BLaER1 (cell line): ENCODE measurements at regions not wholly inside any gene's neighbourhood (a gene's known extent, or its start where the extent isn't known, plus 50 kb on each side); places are given as distances from the start of the nearest gene placed in this dataset.

ENCODE experiments used
- H3K27ac ChIP-seq: shearing (Covaris generic); formaldehyde crosslinking; 2 replicates; pipeline ENCODE4 v1.8.1; 2022
- H3K27me3 ChIP-seq: shearing (Covaris generic); formaldehyde crosslinking; 2 replicates; pipeline ENCODE4 v1.8.1; 2022
- H3K36me3 ChIP-seq: shearing (Covaris generic); formaldehyde crosslinking; 2 replicates; pipeline ENCODE4 v1.8.1; 2022
- H3K4me1 ChIP-seq: shearing (Covaris generic); formaldehyde crosslinking; 2 replicates; pipeline ENCODE4 v1.8.1; 2022
- H3K4me2 ChIP-seq: shearing (Covaris generic); formaldehyde crosslinking; 2 replicates; pipeline ENCODE4 v1.8.1; 2022
- H3K4me3 ChIP-seq: shearing (Covaris generic); formaldehyde crosslinking; 2 replicates; pipeline ENCODE4 v1.8.1; 2022
- H3K9ac ChIP-seq: shearing (Covaris generic); formaldehyde crosslinking; 2 replicates; pipeline ENCODE4 v1.8.1; 2022
- H3K9me3 ChIP-seq: shearing (Covaris generic); formaldehyde crosslinking; 2 replicates; pipeline ENCODE4 v1.8.1; 2022
- H4K20me1 ChIP-seq: shearing (Covaris generic); formaldehyde crosslinking; 2 replicates; pipeline ENCODE4 v1.8.1; 2022
- Cebpa-rat ChIP-seq: shearing (Covaris generic); IDR thresholded peaks from 2 replicates; pipeline ENCODE4 v1.8.1; 2022

DNA sequence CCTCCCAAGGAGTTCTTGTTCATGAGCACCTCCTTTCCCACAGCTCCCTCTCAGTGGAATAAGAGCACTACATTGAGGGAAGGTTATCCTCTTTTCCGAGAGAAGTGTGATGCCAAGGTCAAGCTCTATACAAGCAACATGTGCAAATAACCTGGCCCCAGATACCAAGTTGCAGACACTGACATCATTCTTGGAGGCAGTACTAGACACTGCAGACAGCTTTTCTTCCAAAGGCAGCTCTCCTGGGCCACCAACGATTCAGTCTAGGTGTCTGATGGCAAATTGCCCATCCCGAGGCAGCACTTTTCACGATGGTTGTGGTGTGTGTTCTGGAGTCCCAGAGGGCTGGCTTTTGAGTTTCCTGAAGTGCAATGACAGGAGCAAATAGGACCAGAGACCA, 384.9 kb downstream of the TLL1 start:
- H4K20me1 ChIP-seq: no peaks in the 10 kb centered on the region
- H3K4me3 ChIP-seq: no peak overlapping the region
- H3K27me3 ChIP-seq: no peaks in the 10 kb centered on the region
- H3K4me2 ChIP-seq: no peak overlapping the region
- H3K9ac ChIP-seq: no peak overlapping the region
- no peaks in the 10 kb centered on the region for H3K9me3 ChIP-seq
- TF ChIP-seq Cebpa-rat: no peak
- H3K4me1 ChIP-seq: no peaks in the 10 kb centered on the region
- H3K27ac ChIP-seq: no peak overlapping the region
- no peaks in the 10 kb centered on the region for H3K36me3 ChIP-seq

DNA sequence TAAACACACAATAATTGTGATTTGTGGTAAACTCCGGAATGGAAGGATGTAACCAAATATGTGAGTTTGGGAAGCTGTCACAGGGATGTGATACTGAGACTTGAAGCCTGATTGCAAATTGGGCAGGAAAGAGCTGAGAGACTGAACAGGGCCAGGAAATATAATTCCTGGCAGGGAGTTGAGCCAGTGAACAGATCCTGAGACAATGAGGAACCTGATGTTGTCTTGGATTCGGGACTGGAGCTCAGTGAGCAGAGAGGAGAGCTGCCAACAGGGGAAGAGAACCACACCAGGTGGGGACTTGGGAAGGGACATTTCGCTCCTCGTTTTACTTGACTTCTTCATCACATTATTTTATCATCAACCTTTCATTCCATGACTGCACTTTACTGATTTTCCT, 386.0 kb downstream of the TLL1 start:
- TF ChIP-seq Cebpa-rat: no peak
- H3K4me2 ChIP-seq: no peak overlapping the region
- no peak overlapping the region for H3K4me3 ChIP-seq
- no peak overlapping the region for H3K9ac ChIP-seq
- H3K9me3 ChIP-seq: no peaks in the 10 kb centered on the region
- no peaks in the 10 kb centered on the region for H3K4me1 ChIP-seq
- H3K27me3 ChIP-seq: no peaks in the 10 kb centered on the region
- H4K20me1 ChIP-seq: no peaks in the 10 kb centered on the region
- H3K27ac ChIP-seq: no peak overlapping the region
- H3K36me3 ChIP-seq: no peaks in the 10 kb centered on the region

DNA sequence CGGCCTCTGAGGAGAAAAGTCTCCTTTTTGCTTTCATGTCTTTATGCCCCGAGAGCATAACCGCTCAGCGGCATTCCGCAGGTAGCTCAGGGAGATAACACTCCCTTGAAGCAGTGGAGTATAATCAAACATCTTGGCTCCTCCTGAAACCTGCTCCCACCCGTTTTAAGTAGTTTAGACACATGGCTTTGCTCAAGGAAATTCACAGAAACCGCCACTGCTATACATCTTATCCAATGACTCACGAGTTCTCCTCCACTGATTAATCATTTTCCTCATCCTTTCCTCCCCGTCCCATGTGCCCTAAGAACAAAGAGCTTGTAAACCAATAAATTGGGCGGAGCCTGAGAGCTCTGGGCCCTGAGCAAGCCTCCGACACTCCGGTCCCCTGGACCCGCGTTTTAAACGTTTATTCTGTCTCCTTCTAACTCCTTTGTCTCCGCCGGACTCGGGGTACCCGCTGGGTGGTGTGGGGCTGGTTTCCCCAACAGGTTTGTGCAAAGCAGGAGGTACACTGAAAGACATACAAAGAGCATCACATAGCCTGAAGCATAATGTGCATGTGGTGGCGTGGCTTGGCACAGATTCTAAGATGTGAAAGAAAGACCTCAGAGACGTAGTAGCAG, 401.2 kb downstream of the TLL1 start:
- Histone ChIP-seq H3K4me1 (no peaks in the 10 kb centered on the region), H3K4me3 (no peak overlapping the region), H3K27ac (no peak overlapping the region), H3K9me3 (no peaks in the 10 kb centered on the region), H4K20me1 (no peaks in the 10 kb centered on the region), H3K9ac (no peak overlapping the region), H3K36me3 (no peaks in the 10 kb centered on the region), H3K27me3 (no peaks in the 10 kb centered on the region), H3K4me2 (no peak overlapping the region)
- no peak for TF ChIP-seq Cebpa-rat

DNA sequence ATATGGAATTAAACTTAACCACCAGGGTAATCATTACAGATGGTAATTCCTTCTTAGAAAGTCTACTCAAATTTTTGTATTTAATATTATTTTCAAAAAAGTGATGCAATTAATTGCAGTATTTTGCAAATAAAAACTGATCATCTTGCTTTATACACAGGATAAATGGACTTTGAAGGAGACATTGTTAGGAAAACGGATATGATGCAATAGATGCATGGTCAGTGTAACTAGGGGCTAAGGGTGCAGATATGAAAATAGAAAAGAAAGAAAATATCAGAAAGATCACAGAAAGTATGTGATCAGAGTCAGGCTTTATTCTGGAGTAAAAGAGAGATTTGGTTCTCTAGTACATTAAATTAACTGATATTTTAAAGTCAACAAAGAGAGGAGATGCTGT, 401.7 kb downstream of the TLL1 start:
- H3K9ac ChIP-seq: no peak overlapping the region
- H3K9me3 ChIP-seq: no peaks in the 10 kb centered on the region
- no peaks in the 10 kb centered on the region for H4K20me1 ChIP-seq
- H3K27ac ChIP-seq: no peak overlapping the region
- H3K4me1 ChIP-seq: no peaks in the 10 kb centered on the region
- H3K4me2 ChIP-seq: no peak overlapping the region
- no peaks in the 10 kb centered on the region for H3K27me3 ChIP-seq
- H3K36me3 ChIP-seq: no peaks in the 10 kb centered on the region
- no peak for TF ChIP-seq Cebpa-rat
- H3K4me3 ChIP-seq: no peak overlapping the region

DNA sequence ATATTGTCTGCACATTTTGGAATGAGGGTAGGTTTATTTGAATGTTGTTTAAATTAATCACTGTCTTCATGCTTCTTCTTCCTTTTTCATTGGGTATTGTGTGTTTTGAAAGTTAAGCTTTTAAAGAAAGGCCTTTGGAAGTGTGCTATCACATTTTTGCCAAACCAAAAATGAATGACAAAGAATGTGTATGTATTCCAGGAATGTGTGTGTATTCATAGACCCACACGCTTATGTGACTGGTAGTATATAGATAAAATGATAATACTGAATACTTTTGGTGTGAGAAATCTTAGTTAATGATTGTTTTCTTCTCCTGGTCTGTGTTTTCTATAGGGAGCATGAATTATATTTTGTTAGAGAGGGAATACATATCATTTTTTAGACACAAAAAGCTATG, 404.4 kb downstream of the TLL1 start:
- Histone ChIP-seq H3K27ac (no peak overlapping the region), H4K20me1 (no peaks in the 10 kb centered on the region), H3K9me3 (no peaks in the 10 kb centered on the region), H3K4me2 (no peak overlapping the region), H3K9ac (no peak overlapping the region), H3K4me1 (no peaks in the 10 kb centered on the region), H3K36me3 (no peaks in the 10 kb centered on the region), H3K4me3 (no peak overlapping the region), H3K27me3 (no peaks in the 10 kb centered on the region)
- no peak for TF ChIP-seq Cebpa-rat

DNA sequence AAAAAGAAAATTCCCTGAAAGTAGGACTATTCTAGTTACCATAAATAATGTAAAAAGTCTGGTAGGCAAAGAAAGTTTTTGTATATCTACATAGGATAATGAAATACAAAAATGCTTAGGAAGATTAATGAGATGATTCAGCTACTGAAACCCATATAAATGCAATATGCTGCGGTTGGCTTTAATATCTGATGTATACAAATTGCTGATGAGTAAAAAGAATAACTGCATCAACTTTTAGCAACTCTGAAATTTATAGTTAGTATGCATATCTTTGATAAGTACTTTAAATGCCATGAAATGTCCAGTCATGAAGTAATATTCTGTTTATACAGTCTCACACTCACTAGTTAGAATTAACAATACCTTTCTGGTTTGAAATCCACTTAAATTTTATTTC, 404.8 kb downstream of the TLL1 start:
- Histone ChIP-seq H3K9me3 (no peaks in the 10 kb centered on the region), H3K4me1 (no peaks in the 10 kb centered on the region), H3K27ac (no peak overlapping the region), H4K20me1 (no peaks in the 10 kb centered on the region), H3K4me3 (no peak overlapping the region), H3K9ac (no peak overlapping the region), H3K4me2 (no peak overlapping the region), H3K36me3 (no peaks in the 10 kb centered on the region), H3K27me3 (no peaks in the 10 kb centered on the region)
- no peak for TF ChIP-seq Cebpa-rat

DNA sequence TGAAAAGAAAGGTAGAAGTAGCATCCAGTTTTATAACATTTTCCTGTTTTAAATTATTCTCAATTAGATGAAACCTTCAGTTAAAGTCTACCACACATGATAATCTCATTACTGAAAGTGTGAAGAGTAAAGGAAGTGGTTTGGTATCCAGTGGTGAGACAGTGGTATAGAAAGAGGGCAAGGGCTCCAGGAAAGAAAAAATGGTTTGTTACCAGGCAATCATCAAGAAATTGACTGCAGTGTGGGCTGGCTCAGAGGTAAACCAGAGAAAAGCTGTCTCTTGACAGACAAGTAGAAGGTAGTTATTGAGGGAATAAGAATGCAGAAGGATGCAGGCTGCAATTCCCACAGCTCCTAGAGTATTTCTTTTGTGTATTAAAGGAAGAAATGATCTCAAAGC, 406.2 kb downstream of the TLL1 start:
- no peaks in the 10 kb centered on the region for H3K9me3 ChIP-seq
- H3K36me3 ChIP-seq: no peaks in the 10 kb centered on the region
- H3K4me2 ChIP-seq: no peak overlapping the region
- no peaks in the 10 kb centered on the region for H3K27me3 ChIP-seq
- no peak overlapping the region for H3K27ac ChIP-seq
- no peaks in the 10 kb centered on the region for H3K4me1 ChIP-seq
- TF ChIP-seq Cebpa-rat: no peak
- H3K4me3 ChIP-seq: no peak overlapping the region
- no peak overlapping the region for H3K9ac ChIP-seq
- no peaks in the 10 kb centered on the region for H4K20me1 ChIP-seq

DNA sequence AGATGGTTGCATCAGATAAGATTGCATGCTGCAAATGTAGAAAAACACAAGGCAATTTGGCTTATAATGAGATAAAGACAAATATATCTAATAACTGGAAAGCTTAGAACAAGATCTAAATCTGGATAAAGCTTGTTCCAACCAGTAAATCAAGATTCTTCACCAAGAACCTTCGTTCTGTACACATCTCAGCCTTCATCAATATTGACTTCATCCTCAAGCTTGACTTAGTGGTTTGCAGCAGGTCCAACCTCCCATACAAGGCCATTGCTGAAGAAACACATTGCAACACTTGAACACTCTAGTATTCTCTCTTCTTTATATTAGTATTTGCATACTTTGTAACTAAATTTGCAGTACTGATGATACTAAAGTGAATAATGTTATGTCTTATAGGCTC, 407.6 kb downstream of the TLL1 start:
- TF ChIP-seq Cebpa-rat: no peak
- Histone ChIP-seq H4K20me1 (no peaks in the 10 kb centered on the region), H3K36me3 (no peaks in the 10 kb centered on the region), H3K27ac (no peak overlapping the region), H3K27me3 (no peaks in the 10 kb centered on the region), H3K4me2 (no peak overlapping the region), H3K4me3 (no peak overlapping the region), H3K9ac (no peak overlapping the region), H3K4me1 (no peaks in the 10 kb centered on the region), H3K9me3 (no peaks in the 10 kb centered on the region)

DNA sequence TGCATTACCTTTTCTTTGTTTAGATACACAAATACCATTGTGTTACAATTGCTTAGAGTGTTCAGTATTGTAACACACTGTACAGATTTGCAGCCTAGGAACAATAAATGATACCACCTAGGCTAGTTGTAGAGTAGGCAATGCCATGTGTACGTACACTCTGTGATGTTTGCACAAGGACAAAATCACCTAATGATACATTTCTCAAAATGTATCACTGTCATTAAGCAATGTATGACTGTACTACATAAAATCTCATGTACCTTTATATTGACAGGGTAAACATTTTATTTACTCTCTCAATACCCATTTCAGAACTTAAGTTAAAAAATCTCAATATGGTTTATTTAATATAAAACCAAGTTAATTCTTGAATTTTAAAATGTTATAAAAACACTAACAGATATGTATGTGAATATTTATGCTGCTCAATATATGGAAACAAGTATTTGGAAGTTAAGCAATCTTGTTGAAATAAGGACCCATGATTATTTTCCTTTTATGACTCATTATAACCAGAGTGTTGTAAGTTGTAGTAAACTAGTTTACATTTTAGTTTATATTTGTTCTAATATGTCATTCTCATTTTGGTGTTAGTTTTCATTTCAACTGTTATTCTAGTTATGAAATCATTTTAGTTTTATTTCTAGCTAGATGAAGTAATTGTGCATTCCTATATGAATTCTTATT, 409.2 kb downstream of the TLL1 start:
- H3K36me3 ChIP-seq: no peaks in the 10 kb centered on the region
- H3K27ac ChIP-seq: no peak overlapping the region
- no peak overlapping the region for H3K9ac ChIP-seq
- H3K27me3 ChIP-seq: no peaks in the 10 kb centered on the region
- H4K20me1 ChIP-seq: no peaks in the 10 kb centered on the region
- no peaks in the 10 kb centered on the region for H3K4me1 ChIP-seq
- TF ChIP-seq Cebpa-rat: no peak
- no peaks in the 10 kb centered on the region for H3K9me3 ChIP-seq
- H3K4me2 ChIP-seq: no peak overlapping the region
- H3K4me3 ChIP-seq: no peak overlapping the region

DNA sequence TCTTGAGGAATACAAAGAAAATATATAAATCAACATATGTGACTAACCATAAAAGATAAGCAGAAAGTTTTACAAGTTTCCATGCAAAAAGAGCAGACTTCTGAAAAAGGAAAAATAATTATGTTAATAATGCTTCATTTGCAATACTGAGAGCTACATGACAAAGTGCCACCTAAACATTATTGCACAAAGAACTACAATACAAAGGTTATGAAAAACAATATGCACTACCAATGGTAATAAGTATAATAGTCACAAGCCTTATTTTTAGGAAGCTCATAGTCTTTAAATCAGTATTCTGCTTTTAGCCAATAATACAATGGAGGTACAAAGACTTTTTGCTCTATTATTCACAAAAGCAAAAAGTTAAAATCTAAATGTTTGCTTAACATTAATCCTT, 411.2 kb downstream of the TLL1 start:
- TF ChIP-seq Cebpa-rat: no peak
- Histone ChIP-seq H4K20me1 (no peaks in the 10 kb centered on the region), H3K4me1 (no peaks in the 10 kb centered on the region), H3K4me3 (no peak overlapping the region), H3K4me2 (no peak overlapping the region), H3K9me3 (no peaks in the 10 kb centered on the region), H3K27me3 (no peaks in the 10 kb centered on the region), H3K9ac (no peak overlapping the region), H3K36me3 (no peaks in the 10 kb centered on the region), H3K27ac (no peak overlapping the region)

DNA sequence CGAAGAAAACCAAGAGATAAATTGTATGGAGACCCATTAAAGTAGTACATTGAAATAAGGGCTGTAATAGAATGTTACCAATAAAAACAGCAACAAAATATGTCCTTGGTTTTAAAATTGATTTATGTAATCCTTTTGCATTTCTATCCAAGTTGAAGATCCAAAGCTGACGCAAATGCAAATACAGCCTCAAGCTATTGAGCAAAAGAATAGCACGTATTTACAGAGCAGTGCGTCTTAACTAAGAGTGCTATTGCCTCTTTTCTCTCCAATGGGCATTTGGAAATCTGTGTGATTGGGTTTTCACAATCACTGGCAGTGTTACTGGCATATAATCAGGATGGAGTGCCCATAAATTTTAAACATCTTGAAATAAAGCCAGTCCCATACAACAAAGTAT, 417.4 kb downstream of the TLL1 start:
- Histone ChIP-seq H3K27ac (no peak overlapping the region), H3K4me2 (no peak overlapping the region), H3K4me3 (no peak overlapping the region), H3K36me3 (no peaks in the 10 kb centered on the region), H3K4me1 (no peaks in the 10 kb centered on the region), H3K27me3 (no peaks in the 10 kb centered on the region), H3K9me3 (no peaks in the 10 kb centered on the region), H4K20me1 (no peaks in the 10 kb centered on the region), H3K9ac (no peak overlapping the region)
- no peak for TF ChIP-seq Cebpa-rat
